ENCODE measurements at regions not wholly inside any gene's neighbourhood (a gene's known extent, or its start where the extent isn't known, plus 50 kb on each side); places are given as distances from the start of the nearest gene placed in this dataset.

- DNase-seq (ENCODE audit: low spot score) (no peak), ATAC-seq (no peak), FAIRE-seq (no peak)
- no peak overlapping the region for H2AFZ ChIP-seq (ENCODE audit: low read length)
- no TSS peak for BruUV-seq (replicated peaks)
- H3K79me2 ChIP-seq (ENCODE audit: insufficient read depth, low read length), result no peaks in the 10 kb centered on the region
- no peaks in the 10 kb centered on the region for H3K4me1 ChIP-seq (ENCODE audit: insufficient read depth, low read length)
- no peaks in the 10 kb centered on the region for H3K36me3 ChIP-seq (replicated peaks in 1 of 2; ENCODE audit: control insufficient read depth in 1 of 2, insufficient read depth in 2 of 2, low read length in 2 of 2)
- ChIA-PET CTCF (ENCODE audit: low intra/inter-chr PET ratio, low total read pairs) (no interaction called here), POLR2A (no interaction called here)
- WGBS (ENCODE audit: low lambda C conversion rate), result 13% methylated on average over 5 of the region's 5 CpGs
- no peaks in the 10 kb centered on the region for H4K20me1 ChIP-seq (ENCODE audit: insufficient read depth, low read length)
- H3K9ac ChIP-seq (ENCODE audit: insufficient read depth, low read depth, low read length), result no peak overlapping the region
- intact Hi-C loops (cut with micrococcal nuclease; ENCODE audit: unreplicated experiment) (no loop called here), in situ Hi-C loops (cut with HindIII; ENCODE audit: extremely low pct_ligation_motif_present, low pct_unique_long_range_greater_than_20kb) (no loop called here)
- H3K27me3 ChIP-seq (ENCODE audit: control insufficient read depth in 1 of 2, insufficient read depth in 2 of 2, low read length in 2 of 2), result no peaks in the 10 kb centered on the region
- no peak overlapping the region for H3K4me2 ChIP-seq (ENCODE audit: low read depth, low read length)
- TF ChIP-seq ZNF510 (CRISPR knock-in tag; IDR thresholded peaks at IDR 0.05; ENCODE audit: low read depth), result no peak
- TF ChIP-seq FOSL2 (CRISPR knock-in tag; IDR thresholded peaks at IDR 0.05), result no peak
- TF ChIP-seq ZNF264 (CRISPR knock-in tag; IDR thresholded peaks at IDR 0.05), result no peak
- TF ChIP-seq ATF7-NPFF (CRISPR knock-in tag; IDR thresholded peaks at IDR 0.05; ENCODE audit: low read depth), result no peak
- TF ChIP-seq, protein P1, sequence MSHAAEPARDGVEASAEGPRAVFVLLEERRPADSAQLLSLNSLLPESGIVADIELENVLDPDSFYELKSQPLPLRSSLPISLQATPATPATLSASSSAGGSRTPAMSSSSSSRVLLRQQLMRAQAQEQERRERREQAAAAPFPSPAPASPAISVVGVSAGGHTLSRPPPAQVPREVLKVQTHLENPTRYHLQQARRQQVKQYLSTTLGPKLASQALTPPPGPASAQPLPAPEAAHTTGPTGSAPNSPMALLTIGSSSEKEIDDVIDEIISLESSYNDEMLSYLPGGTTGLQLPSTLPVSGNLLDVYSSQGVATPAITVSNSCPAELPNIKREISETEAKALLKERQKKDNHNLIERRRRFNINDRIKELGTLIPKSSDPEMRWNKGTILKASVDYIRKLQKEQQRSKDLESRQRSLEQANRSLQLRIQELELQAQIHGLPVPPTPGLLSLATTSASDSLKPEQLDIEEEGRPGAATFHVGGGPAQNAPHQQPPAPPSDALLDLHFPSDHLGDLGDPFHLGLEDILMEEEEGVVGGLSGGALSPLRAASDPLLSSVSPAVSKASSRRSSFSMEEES (CRISPR knock-in tag; IDR thresholded peaks at IDR 0.05), result no peak
- no peak for TF ChIP-seq TOE1 (CRISPR knock-in tag; IDR thresholded peaks at IDR 0.05)
- no peak for TF ChIP-seq ZNF746 (CRISPR knock-in tag; IDR thresholded peaks at IDR 0.05)
- TF ChIP-seq, protein P2, sequence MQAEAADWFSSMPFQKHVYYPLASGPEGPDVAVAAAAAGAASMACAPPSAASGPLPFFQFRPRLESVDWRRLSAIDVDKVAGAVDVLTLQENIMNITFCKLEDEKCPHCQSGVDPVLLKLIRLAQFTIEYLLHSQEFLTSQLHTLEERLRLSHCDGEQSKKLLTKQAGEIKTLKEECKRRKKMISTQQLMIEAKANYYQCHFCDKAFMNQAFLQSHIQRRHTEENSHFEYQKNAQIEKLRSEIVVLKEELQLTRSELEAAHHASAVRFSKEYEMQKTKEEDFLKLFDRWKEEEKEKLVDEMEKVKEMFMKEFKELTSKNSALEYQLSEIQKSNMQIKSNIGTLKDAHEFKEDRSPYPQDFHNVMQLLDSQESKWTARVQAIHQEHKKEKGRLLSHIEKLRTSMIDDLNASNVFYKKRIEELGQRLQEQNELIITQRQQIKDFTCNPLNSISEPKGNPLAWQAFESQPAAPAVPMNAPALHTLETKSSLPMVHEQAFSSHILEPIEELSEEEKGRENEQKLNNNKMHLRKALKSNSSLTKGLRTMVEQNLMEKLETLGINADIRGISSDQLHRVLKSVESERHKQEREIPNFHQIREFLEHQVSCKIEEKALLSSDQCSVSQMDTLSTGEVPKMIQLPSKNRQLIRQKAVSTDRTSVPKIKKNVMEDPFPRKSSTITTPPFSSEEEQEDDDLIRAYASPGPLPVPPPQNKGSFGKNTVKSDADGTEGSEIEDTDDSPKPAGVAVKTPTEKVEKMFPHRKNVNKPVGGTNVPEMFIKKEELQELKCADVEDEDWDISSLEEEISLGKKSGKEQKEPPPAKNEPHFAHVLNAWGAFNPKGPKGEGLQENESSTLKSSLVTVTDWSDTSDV (CRISPR knock-in tag; IDR thresholded peaks at IDR 0.05), result no peak
- TF ChIP-seq, protein P3, sequence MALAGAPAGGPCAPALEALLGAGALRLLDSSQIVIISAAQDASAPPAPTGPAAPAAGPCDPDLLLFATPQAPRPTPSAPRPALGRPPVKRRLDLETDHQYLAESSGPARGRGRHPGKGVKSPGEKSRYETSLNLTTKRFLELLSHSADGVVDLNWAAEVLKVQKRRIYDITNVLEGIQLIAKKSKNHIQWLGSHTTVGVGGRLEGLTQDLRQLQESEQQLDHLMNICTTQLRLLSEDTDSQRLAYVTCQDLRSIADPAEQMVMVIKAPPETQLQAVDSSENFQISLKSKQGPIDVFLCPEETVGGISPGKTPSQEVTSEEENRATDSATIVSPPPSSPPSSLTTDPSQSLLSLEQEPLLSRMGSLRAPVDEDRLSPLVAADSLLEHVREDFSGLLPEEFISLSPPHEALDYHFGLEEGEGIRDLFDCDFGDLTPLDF (CRISPR knock-in tag; IDR thresholded peaks at IDR 0.05), result no peak
- no peak for TF ChIP-seq MAFF (IDR thresholded peaks at IDR 0.05; ENCODE audit: low read depth, low read length)
- no peak for TF ChIP-seq NCOA1 (CRISPR knock-in tag; IDR thresholded peaks at IDR 0.05)
- TF ChIP-seq, protein P4, sequence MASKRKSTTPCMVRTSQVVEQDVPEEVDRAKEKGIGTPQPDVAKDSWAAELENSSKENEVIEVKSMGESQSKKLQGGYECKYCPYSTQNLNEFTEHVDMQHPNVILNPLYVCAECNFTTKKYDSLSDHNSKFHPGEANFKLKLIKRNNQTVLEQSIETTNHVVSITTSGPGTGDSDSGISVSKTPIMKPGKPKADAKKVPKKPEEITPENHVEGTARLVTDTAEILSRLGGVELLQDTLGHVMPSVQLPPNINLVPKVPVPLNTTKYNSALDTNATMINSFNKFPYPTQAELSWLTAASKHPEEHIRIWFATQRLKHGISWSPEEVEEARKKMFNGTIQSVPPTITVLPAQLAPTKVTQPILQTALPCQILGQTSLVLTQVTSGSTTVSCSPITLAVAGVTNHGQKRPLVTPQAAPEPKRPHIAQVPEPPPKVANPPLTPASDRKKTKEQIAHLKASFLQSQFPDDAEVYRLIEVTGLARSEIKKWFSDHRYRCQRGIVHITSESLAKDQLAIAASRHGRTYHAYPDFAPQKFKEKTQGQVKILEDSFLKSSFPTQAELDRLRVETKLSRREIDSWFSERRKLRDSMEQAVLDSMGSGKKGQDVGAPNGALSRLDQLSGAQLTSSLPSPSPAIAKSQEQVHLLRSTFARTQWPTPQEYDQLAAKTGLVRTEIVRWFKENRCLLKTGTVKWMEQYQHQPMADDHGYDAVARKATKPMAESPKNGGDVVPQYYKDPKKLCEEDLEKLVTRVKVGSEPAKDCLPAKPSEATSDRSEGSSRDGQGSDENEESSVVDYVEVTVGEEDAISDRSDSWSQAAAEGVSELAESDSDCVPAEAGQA (IDR thresholded peaks at IDR 0.05; ENCODE audit: low read depth), result no peak
- TF ChIP-seq, protein P4 (CRISPR knock-in tag; IDR thresholded peaks at IDR 0.05; ENCODE audit: borderline replicate concordance), result no peak
- H3K4me3 ChIP-seq (replicated peaks in 1 of 3; ENCODE audit: insufficient read depth in 1 of 3, low read depth in 2 of 3, low read length in 3 of 3), result no peak overlapping the region
- H3K27ac ChIP-seq (ENCODE audit: extremely low read length, insufficient read depth, low read length), result no peak overlapping the region
- peaks cover 91% of the 10 kb centered on the region for H3K9me3 ChIP-seq (ENCODE audit: low read length)
Measured at GRCh38 chr14:42929806-42930480, 1323.3 kb downstream of the LRFN5 start.
